ENCODE measurements at regions not wholly inside any gene's neighbourhood (a gene's known extent, or its start where the extent isn't known, plus 50 kb on each side); places are given as distances from the start of the nearest gene placed in this dataset.
A peak's percentile ranks its signal among the peaks of the same experiment; 100 is the strongest.
"Not testable (repeated sequence)": the region's sequence is repeated elsewhere in the genome, so short reads cannot be mapped to it uniquely, and the experiment has no call there.

DNA sequence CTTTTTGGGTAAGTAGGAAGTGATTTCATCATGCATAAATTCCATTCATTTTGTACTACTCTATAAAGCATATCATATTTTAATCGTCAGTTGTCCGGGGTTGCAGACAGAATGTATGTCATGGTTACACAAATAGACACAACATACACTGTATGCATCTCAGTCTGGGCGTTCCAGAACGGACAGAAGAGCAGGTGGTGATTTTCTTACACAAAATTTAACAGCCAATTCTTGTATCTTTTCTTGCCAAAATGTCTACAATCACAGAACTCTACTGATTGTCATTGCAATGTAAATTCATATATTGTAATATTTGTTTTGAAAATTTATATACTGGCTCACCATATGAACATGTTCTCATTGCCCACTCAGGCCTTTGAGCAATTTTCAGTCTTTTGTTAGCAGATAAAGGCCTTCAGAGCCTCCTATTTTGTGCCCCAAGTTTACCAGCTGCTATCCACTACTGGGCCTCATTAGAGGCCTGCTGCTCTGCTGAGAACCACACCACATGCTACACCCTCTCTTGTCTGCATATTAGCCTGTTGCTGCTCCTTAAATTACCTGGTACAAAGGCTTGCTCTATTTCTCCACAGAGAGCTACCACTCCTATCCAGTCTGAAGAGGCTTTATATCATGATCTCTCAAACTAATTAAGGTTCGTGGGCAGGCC is 61.5 kb downstream of the PRDM13 start:
- no peak for DNase-seq

GRCh38 chr6:99689916-99690685 is 83.5 kb downstream of the PRDM13 start:
- DNase-seq, result no peak

GRCh38 chr6:99702287-99702686 is 95.7 kb downstream of the PRDM13 start:
- not testable (repeated sequence) for DNase-seq

GRCh38 chr6:99709062-99709461 is 102.4 kb downstream of the PRDM13 start:
- DNase-seq, result no peak

GRCh38 chr6:99711302-99711701 is 104.7 kb downstream of the PRDM13 start:
- DNase-seq, result no peak

DNA sequence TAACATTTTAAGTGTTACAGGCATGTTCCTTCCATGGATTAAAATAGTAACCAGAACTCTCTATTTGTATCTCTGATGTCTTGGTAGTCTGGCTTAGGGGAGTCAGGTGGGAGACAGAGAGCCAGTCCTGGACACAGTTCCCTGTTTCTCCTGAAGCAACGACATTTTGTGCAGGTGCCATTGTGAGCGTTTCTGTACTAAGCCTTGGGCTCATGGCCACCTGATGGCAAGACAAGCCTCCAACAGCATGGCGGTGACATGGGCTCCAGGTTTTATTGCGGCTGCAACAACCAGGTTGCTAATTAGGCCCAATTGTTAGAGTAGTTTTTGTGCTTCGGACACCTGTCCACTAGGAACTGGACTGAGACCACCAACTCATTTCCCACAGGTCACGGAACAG is 105.3 kb downstream of the PRDM13 start:
- DNase-seq, result no peak

DNA sequence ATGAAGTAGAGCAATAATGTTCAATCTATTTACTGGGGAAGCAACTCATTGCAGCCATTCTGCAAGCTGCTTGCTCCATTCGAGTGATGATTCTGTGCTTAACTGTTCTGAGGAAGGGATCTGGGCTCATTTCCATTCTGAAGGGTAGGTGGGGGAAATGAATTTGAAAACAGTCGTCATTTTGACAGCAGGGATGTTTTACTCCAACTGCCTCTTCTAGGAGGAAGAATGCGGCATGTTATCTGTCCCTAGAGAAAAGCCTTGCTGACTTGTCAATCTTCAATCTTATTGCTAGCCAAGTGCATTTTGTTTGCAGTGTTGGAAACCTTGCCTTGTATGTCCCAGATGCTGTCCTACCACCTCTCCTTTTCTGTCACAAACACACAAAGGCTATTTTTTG is 105.9 kb downstream of the PRDM13 start:
- DNase-seq, result no peak

DNA sequence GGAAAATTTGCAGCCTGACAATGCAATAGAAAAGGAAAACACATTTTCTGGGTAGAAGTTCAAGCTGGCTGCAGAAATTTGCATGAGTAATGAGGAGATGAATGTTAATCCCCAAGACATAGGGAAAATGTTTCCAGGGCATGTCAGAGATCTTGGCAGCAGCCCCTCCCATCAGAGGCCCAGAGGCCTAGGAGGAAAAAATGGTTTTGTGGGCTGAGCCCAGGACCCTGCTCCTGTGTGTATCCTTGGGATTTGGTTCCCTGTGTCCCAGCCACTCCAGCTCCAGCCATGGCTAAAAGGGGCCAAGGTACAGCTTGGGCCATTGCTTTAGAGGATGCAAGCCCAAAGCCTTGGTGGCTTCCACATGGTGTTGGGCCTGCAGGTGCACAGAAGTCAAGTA is 115.4 kb downstream of the PRDM13 start:
- DNase-seq, result not testable (repeated sequence)

DNA sequence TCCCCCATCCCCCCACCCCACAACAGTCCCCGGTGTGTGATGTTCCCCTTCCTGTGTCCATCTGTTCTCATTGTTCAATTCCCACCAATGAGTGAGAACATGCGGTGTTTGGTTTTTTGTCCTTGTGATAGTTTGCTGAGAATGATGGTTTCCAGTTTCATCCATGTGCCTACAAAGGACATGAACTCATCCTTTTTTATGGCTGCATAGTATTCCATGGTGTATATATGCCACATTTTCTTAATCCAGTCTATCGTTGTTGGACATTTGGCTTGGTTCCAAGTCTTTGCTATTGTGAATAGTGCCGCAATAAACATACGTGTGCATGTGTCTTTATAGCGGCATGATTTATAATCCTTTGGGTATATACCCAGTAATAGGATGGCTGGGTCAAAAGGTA is 123.6 kb downstream of the PRDM13 start:
- DNase-seq, result not testable (repeated sequence)

DNA sequence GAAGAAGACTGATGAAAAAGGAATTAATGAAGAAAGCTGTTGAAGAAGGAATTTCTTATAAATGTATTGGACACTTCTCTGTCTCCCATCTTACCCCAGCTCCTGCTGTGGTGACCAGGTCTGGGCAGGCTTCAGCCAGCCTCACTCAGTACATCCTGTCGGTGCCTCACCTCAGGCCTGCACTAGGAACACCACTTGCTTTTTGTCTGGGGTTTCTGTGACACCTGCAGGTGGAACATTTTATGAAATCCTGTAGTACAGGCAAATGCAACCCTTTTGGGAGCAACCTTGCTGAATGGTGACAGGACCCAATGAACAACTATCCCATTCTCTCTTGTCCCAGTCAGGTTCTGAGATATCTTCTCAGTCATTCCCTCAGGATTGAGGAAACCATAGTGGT is 129.7 kb downstream of the PRDM13 start:
- no peak for DNase-seq

DNA sequence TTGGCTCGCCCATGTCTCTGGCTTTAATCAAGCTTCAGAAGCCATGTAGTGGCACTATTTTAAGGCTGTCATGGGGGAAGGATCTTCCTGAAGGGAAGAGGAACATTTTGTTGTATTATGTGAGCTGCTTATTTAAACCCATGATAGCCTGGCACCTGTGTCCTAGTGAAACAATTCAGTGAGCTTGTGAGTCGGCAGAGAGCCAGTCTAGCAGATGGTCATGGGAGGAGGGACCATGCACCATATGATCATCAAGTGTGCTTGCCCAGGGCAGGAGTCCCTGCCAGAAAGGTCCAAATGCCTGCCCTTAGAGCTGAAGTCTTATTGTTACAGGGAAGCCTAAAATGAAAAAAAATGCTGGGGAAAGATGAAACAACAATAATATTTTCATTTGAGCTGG is 132.9 kb downstream of the PRDM13 start:
- DNase-seq, result no peak

DNA sequence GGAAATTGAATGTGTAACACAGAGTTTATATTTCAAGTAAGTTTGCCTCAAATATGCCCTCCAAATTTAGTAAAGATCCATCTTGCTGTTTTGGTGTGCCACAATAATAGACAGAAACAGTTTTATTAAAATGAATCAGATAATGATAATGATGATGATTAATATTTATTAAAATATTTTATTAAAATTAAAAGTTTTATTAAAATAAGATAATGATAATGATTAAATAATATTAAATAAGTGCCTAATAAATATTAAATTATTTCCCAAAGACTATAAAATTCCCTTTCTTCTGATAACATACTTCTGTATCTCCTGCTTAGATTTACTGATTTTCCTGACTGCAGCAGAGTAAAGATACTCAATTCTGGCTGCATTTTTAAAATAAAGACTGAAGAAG is 134.5 kb downstream of the PRDM13 start:
- no peak for DNase-seq

DNA sequence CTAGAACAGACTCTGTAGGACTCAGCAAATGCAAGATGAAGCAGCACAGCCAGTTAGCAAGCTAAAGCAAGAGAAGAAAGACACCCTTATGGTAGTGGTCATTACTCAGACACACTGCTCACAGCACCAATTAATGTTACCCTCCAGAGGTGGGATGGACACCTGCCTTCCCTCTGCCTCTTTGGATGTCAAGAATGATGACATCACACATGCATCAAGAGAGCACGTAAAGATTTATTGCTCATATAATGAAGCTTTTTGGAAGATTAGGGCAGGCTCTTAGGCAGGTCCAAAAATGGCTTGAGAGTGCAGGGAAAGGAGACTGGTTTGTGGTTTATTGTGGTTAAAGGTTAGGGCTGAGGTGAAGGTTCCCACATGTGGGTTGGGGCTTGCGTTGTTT is 137.0 kb downstream of the PRDM13 start:
- DNase-seq, result no peak

GRCh38 chr6:99745651-99746050 is 139.0 kb downstream of the PRDM13 start:
- DNase-seq, result no peak

DNA sequence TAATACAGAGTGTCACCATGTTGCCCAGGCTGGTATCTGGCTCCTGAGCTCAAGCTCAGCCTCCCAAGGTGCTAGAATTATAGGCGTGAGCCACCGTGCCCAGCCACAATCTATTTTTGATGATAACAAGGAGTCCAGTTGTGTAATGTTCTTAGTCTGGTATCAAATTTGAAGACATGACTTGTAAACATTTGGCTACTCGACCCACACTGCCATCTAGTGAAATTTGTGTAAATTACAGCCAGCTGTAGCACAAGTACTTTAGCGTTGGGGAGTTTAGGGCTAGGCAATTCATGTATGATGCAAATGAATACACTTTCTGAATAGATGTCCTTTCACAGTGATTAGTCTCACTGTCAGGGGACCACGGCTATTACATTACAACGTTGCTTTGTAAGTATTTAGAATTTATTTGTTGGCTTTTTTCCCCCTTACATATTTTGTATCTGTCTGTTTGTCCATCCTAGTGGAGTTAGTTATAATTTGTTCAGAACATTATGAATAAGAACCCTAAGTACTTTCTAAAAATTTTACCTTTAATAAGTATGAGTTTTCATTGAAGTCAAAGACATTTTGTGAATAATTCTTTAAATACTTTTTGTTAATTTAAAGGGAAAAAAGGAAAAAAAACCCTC is 139.7 kb downstream of the PRDM13 start:
- peak; percentile 38 to 65 for DNase-seq

DNA sequence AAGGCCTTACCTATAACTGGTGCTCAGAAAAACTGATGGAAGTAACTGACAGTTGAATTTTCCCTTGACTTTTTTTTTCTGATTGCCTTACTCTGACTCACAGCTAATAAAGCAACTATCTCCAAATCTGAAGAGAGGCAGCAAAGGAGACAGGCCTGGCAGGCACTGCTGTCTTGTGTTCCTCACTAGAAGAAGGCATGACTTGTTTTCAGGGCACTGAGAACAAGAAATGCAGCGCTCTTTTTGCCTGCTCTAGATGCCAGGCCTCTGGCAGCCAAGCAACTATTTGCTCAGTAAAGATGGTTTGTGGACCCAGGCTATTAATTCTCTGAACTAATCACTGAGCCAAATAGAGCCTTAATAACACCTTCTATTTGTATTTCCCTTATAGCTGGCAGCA is 155.1 kb downstream of the PRDM13 start:
- DNase-seq, result no peak

GRCh38 chr6:99768166-99768565 is 161.5 kb downstream of the PRDM13 start:
- DNase-seq, result no peak

GRCh38 chr6:99779631-99780555 is 173.3 kb downstream of the PRDM13 start:
- DNase-seq, result no peak

GRCh38 chr6:99780556-99780885 is 173.9 kb downstream of the PRDM13 start:
- no peak for DNase-seq

GRCh38 chr6:99789767-99790166 is 183.1 kb downstream of the PRDM13 start:
- no peak for DNase-seq

DNA sequence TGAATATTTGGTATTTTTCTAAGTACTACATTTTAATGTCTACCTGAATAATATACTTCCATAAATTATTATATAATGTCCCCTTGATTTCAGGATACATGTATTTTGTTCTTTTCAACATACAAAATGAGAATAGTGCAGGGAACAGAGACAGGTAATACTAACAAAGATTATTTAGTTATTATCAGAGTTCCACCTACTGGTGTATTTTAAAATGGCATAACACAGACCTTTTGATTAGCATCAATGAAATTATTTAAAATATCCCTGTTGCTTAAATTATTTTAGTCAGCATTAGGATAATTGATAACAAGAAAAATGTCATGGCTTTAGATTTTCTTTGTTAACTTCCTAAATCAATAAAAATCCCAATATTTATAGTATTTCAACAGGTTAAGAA is 184.0 kb downstream of the PRDM13 start:
- no peak for DNase-seq

DNA sequence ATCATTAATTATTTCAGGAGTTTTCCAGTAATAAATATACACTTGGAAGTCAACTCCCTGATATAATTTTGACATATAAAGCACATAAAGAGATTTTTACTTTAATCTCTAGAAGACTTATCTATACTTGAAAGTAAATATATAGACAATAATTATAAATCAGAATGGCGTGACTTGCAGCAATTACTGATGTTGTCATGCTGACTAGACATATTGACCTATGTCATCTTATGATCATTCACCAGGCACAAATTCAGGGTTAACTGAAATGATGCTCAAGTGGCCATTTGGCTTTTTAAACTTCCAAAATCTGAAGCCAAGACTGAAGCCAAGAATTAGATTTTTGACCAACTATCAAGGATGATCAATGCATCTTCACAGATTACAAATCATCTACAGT is 192.2 kb downstream of the MCHR2 start:
- DNase-seq, result no peak

Measured in right lung (tissue), 2 donors.